DMS79 (cell line): ENCODE measurements at regions not wholly inside any gene's neighbourhood (a gene's known extent, or its start where the extent isn't known, plus 50 kb on each side); places are given as distances from the start of the nearest gene placed in this dataset.

Source experiments
- DNase-seq: peaks from one replicate; lab custom pipeline; 2025; lab: John Stamatoyannopoulos, UW

DNA sequence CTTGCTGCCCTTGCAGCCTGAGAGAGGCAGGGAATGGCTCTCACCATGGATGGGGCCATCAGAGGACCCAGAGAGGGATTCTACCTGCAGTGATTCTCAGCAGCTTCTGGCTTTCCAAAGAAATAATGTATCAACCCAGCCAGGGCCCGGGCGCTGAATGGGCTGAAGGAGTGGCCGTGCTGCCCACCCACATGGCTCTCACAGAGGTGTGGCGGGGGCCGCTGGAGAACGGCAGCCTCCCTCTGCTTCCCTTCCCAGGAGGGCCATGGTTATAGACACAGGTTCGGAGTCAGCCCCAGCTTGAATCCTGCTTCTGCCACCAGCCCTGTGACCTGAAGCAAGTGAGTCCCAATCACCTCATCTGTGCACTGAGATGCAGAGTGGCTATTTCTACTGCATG lies 82.7 kb downstream of the THAP12 start:
- DNase-seq: no peak

GRCh38 chr11:76296731-76297542 lies 84.0 kb downstream of the THAP12 start:
- no peak for DNase-seq

GRCh38 chr11:76293189-76293631 lies 86.9 kb upstream of the WNT11 start:
- DNase-seq: no peak

- no peak for DNase-seq
Measured at GRCh38 chr11:76292583-76293188, 86.4 kb upstream of the WNT11 start.

DNA sequence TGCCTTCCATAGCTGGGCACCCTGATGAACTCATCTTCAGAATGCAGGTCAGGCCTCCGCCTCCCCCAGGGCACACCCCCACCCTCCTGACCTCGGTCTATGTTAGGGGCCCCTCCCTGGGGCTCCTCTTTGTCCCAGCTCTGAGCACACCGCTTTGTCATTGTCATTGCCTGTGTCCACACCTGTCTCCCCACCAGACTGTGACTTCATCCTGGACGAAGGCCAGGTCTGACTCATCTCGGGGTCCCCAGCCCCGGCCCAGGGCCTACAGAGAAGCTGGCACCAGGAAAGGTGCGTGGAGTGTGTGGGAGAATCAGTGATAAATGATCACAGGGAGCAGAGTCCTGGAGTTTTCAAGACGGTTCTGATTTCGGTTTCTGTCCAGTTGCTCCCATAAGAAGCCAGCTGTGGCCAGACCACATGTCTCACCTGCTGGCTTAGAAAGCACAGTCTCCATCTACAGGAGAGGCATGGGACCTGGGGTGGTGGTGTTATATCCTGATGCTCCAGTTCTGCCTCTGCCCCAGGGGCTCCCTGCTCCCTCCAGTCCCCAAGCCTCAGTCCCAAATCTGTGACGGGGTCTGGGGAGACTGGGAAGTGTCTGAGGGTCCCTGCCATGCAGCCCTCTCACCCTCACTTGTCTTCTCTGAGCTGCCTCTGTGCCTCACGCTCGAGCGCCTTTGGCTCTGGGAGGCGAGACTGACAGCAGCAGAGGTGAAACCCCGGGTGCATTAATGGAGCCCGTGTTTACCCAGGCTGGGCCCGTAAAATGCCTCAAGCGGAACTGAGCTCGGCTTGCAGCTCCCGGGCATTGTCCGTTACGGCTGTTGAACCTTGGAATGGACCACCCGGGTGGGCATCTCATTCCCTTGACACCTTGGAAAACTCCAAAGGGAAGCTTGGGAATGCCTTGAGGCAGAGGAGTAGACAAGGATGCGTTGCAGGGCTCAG lies 85.5 kb upstream of the WNT11 start:
- peak; percentile 68 for DNase-seq

- DNase-seq: no peak
Measured at GRCh38 chr11:76288166-76288980, 82.1 kb upstream of the WNT11 start.

GRCh38 chr11:76287227-76287626 lies 80.9 kb upstream of the WNT11 start:
- no peak for DNase-seq

GRCh38 chr11:76285397-76286104 lies 79.2 kb upstream of the WNT11 start:
- no peak for DNase-seq

GRCh38 chr11:76284161-76284560 lies 77.9 kb upstream of the WNT11 start:
- no peak for DNase-seq

GRCh38 chr11:76282811-76283595 lies 76.7 kb upstream of the WNT11 start:
- DNase-seq: no peak

DNA sequence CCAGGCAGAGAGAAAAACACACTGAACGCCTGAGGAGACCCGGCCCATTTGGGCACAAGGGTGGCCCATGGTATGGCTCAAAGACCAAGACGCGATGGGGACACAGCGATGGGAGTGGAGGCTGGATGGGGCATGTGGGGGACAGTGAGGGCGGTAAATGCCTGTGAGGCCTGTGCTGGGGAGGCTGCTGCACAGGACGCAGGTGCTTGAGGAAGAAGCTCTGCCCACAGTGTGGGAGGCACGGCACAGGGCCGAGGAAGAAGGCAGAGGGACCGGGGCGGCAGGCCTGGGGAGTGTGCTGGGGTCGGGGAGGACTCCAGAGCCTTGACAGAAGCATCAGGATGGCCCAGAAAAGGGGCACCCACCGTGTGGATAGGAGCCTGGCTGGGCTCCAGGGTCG lies 75.9 kb upstream of the WNT11 start:
- no peak for DNase-seq

- DNase-seq: no peak
Measured at GRCh38 chr11:76281558-76281906, 75.2 kb upstream of the WNT11 start.

- DNase-seq: no peak
Measured at GRCh38 chr11:76280882-76281557, 74.7 kb upstream of the WNT11 start.

- DNase-seq: no peak
Measured at GRCh38 chr11:76280151-76280881, 74.0 kb upstream of the WNT11 start.

GRCh38 chr11:76279646-76280045 lies 73.3 kb upstream of the WNT11 start:
- no peak for DNase-seq

DNA sequence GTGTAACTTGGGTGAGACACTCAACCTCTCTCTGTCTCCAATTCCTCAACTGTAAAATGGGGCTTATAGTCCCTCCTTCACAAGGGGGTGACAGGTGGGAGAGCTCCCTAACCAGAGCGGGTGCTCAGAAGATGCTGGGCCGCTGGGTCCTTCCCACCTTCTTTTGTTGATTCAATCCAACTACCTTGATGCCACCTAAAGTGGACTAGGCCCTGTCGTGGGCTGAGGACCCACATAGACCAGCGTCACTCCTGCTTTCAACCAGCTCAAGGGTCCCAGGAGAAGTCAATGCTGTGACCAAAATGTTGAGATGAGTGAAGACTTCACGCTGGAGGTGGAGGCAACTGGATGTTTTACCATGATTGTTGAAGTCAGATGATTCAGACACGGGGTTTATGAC lies 72.7 kb upstream of the WNT11 start:
- no peak for DNase-seq

DNA sequence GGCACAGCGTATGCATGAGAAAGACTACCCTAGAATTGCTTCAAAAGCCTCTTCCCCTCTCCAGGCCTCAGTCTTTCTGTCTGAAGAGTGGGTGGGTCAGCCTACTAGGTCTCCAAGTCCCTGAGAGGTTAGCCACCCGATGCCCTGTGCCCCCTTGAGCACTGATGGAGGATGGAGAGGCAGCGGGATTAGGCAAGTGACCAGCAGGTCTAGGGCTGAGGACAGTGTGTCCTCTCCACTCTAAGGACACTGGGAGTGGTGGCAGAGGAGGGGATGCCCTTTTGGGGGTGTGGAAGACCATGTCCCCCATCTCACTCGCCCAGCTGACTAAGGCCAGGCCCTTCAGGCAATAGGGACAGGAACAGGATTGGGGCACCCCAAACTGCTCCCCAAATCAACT lies 72.2 kb upstream of the WNT11 start:
- no peak for DNase-seq

DNA sequence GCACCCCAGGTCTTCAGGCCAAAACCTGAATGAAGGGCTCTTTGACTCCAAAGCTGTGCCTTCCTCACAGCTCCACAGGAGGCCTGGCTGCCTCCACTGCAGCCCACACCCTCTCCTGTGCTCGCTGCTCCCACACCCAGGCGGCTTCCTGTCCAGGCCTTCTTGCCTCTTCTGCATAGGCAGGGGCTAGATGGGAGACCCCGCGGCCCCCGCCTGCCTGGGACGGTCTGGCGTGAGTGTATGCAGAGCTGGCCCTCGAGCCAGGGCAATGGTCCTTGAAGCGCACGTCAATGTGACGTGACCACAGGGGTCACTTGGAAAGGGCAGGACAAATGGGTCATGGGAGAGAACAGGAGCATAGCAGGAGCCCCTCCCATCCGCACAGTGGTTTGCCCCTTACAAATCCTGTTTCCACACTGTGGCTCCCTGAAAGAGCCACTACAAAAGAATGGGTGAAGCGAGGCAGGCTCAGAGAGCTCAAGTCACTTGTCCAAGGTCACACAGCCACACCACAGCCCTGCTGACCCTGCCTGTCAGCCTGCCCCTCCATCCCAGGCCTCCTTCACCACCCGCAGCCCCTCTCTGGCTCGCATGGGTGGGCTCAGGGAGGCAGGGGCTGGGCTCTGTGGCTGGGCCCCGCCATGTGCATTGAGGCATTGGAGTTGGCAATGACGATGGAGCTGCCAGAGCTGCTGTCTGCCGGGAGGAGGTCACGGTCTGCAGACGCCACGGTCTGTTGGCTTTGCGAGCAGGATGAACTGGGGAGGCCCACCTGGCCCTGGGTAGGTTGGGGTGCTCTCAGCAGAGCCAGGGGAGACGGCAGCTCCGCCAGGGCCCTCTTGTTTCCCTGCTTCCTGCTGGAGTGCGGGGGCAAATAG lies 71.2 kb upstream of the WNT11 start:
- DNase-seq: peak; percentile 24
